Amniotic epithelial cell (primary cell): ENCODE measurements at regions not wholly inside any gene's neighbourhood (a gene's known extent, or its start where the extent isn't known, plus 50 kb on each side); places are given as distances from the start of the nearest gene placed in this dataset.

Experiments used
- DNase-seq: peaks from one replicate; pipeline ENCODE4 v3.0.0-alpha.2; 2010; ENCODE audit warnings: low read depth

DNA sequence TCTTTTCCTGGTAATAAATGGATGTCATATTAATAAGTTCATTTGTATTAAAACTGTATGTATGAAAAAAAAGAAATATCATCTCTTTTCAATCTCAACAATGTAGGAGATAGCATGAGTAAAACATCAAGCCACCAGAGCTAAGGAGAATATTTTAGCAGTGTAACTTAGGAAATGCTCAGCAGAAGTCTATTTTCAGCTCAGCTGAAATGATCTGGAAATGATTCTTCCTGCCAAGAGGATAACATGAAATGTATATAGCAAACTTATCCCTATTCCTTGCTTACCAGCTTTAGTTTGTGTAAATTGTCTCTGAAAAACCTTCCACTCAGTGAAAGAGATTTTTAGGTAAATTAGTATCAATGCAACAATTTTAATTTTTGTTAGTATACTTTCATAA is 1194.4 kb downstream of the SLITRK1 start:
- DNase-seq = no peak

DNA sequence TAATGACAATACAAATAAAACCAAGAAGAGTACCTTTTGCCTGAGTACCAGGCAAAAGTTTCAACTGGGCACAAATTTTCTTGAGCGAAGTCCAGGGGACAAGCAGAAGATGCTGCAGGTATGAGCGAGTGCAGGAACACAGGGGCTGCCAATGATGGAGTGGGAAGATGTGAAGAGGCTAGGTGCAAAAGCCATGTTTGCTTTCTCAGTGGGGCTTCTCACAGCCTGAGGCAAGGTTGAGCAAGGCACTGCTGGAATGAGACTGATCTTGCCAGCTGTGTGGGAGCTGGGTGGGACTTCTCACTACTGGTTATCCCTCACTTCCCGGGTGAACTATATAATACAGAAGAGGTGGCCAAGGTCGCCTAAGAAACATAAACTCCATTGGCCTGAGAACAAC is 1200.7 kb downstream of the SLITRK1 start:
- no peak for DNase-seq

DNA sequence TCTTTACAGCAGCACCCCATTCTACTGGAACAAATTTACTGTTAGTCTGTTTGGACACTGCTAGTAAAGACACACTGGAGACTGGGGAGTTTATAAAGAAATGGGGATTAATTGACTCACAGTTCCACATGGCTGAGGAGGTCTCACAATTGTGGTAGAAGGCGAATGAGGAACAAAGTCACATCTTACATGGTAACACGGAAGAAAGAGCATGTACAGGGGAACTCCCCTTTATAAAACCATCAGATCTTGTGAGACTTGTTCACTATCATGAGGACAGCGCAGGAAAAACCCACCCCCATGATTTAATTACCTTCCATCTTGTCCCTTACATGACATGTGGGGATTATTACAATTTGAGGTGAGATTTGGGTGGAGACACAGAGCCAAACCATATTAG is 1204.2 kb downstream of the SLITRK1 start:
- no peak for DNase-seq

DNA sequence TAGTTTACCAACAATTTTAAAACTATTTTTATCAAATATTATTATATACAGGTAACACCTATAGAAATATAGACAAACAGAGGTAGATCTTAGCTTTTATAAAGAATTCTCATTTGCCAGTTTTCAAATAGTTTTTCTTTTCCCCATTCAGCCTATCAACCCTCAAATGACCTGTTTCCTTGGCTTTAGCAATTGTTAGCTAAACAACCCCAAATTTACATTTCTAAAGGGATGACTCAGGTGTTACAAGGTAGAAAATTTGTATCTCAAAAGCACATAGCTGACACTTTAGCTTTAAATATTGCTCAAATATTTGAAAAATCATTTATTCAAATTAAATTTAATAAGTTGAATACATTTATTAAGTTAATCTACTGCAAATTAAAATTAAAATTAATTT is 1207.2 kb downstream of the SLITRK1 start:
- DNase-seq = no peak

DNA sequence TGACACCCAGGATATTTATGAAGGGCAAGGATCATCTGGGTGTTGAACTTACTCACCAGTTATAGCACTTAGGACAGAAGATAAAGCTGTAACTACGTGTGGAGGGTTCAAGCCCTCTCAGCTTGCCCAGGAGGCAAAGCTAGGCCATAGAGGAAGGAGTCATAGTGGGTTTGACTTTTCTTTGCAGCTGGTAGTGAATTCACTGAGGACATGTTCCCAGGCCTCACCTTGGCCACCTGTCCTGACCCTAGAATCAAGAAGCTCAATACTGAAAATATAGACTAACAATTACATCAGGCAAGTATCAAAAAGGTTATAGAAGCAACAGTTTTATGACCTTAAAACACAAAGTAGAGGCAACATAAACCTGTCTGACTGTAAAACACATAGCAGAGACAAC is 1207.7 kb downstream of the SLITRK1 start:
- DNase-seq = no peak

DNA sequence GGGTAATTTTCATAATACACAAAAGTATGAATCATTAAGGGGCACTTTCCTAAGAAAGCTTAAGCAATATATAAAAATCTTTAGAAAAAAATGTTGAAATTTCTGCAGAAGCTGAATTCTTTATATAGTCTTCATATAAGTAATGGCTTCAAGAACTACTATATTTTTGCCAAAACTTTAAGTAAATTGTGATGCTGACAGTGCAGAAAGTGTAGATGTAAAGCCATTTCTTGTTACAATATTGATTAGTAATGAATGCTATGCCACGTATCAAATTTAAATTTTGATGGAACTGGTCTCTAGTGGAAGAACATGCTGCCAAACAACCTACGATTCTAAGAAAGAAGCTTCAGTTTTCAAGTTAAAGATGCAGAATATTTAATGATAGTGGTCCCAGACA is 1210.0 kb downstream of the SLITRK1 start:
- no peak for DNase-seq

DNA sequence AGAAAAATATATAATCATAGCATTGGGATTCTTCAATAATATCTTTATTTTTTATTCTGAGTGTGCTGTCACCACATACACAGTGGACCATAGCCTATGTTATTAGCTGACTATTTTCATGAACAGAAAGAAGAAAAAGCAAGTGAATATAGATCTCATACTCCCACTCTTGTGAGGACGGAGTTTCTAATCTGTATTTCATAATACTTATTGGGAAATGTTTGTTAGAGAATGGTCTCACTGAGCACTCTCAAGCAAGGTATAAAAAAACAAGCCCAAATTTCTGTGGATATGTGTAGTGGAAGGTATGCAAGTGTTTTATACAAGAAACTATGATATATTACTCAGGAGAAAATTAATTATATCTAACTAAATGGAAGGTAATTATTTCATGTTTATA is 1218.1 kb downstream of the SLITRK1 start:
- DNase-seq = no peak

DNA sequence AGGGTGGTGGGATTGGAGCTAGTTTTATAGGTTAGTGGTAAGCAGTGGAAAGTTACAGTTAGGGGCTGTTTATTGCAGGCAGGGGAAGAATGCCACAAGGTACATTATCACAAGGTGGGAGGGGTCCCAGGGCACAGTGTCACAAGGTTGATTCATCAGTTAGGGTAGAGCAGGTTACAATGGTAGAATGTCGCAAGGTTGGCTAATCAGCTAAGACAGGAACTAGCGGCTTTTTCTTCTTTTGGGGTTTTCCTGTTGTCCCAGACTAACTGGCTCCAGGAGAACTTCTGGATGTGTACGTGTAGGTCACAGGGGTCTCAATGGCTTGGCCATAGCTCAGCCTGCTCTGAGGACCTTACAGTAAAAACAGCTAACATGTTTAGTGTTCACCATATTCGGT is 1221.1 kb downstream of the SLITRK1 start:
- DNase-seq = no peak

DNA sequence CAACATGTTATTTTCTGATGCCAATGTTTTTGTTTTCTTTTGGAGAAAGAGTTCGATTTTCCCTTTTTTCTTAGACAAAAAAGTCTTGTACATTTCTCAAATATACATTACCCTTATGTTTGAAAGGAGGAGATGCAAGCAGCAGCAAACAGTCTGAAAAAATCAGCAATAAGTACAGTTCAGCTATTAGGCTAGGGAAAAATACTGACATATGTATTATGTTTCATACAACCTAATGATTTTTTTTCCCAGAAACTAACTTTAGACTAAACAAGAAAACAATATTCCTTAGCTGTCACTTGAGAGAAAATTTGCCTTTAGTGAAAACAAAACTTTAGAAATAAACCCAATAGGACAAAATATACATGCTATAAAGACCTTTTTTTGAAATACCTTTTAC is 1223.5 kb downstream of the SLITRK1 start:
- no peak for DNase-seq

DNA sequence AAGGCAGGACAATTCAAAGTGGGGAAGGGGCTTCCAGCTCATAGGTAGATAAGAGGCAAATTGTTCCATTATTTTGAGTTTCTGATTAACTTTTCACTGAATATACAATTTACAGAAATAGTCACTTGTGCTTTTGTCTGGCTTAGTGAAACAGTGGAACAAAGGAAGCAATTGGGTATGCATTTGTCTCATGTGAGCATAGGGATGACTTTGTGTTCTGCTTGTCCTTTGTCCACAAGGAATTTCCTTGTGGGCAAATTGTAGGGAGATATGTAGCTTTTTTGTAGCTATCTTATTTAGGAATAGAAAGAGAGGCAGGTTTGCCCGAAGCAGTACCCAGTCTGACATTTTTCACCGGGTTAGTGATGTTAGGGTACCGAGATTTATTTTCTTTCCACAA is 1224.8 kb downstream of the SLITRK1 start:
- DNase-seq = no peak

DNA sequence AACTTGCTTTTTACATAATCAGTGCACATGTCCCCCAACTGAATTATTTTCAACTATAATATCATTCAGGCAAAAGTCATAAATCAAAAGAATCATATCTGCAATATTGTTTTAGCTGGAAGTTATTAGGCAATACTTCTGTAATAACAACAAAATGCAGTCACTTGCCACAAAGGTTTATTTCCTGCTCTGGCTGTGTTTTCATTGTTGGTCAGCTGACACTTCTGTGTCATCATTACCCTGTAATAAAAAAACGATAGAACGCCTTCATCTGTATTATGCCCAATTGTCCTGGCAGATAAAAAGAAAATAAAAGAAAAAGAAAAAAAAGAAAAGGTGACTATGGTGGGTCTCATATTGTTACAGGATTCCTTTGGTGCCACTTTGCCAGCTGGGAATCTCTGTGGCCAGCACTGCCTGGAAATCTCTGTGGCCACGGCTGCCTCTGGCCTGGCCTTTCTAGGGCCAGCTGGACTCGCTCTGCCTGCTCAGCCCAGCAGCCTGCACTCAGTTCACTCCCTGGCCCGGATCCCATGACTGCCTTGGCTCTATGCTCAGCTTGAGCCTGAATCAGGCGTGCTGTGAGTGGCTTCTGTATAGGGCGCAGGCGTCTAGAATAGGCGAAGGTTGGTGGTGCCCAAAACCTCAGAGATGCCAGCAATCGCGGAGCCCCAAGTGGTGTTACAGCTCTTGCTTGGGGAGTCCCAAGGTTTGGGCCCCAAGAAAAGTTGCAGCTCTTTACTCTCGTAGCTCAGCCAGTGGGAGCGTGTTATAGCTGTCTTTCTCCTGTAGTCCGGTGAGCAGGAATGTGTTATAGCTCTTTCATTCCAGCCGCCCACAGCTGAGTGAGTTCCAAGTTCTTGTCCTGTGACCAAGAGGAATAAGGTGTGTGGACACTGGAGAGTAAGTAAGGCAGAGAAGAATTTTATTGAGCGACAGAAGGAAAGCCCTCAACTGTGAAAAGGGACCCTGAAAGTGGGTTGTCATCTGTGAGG is 1227.1 kb downstream of the SLITRK1 start:
- DNase-seq = peak; percentile 5

DNA sequence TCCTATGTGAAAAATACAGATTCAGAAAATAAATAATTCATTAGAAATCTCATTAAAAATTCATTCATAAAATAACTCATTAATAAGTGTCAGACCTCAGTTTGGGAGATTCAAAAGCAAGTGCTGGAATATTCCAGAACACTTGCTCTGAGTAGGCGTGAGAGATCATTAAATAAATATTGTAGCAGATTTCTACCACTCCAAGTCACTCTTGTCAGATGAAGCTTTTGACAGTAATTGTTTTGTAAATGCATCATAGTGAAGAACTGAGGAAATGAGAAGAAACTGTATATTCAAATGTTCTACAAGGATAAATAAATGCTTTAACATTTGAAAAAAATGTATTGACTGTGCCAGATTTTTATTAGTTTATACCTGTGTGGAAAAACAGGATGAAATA is 1228.1 kb downstream of the SLITRK1 start:
- DNase-seq = no peak

DNA sequence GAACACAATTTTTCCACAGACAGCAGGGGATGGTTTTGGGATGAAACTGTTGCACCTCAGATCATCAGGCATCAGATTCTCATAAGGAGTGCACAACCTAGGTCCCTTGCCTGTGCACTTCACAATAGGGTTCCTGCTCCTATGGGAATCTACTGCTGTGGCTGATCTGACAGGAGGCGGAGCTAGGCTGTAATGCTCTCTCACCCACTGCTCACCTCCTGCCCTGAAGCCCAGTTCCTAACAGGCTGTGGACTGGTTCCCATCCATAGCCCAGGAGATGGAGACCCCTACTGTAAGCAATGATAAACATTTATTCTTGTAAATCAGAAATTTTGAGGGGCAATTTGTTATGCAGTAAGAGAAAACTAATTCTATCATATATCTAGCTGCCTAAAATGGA is 1234.7 kb downstream of the SLITRK1 start:
- no peak for DNase-seq

DNA sequence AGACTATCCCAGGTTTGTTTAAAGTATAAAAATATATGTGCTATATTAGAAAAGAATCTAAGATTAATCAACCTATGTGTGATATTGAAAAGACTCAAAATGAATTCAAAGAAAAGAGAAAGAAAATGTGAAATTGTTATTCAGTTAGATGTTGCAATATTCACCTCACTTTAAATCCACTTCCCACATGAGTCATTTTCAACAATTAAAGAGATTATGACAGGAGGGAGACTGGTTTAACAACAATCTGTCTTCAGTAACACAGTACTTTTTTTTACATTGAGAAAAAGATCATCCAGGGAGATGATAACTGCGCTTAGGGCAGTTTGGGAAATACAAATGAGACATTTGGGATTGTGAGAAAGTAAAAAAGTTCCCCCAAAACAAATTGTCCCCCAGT is 1246.2 kb downstream of the SLITRK1 start:
- DNase-seq = peak; percentile 10

DNA sequence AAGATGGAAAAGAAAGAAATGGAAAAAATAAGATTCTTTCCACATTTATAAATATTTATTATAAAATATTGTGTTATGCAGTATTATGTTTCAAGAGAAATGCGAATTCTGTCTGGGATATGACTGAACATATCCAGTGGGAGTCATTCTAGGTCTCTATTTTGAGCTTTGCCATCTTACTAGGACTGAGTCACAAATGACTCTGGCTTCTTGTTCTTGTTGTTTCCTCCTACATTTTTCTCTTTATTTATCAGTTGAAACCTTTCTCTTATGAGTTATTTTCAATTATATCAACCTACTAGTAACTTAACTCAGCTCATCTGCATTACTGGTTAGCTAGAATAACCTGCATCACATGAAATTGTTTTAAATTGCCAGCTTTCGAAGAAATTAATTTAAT is 1247.3 kb downstream of the SLITRK1 start:
- no peak for DNase-seq

DNA sequence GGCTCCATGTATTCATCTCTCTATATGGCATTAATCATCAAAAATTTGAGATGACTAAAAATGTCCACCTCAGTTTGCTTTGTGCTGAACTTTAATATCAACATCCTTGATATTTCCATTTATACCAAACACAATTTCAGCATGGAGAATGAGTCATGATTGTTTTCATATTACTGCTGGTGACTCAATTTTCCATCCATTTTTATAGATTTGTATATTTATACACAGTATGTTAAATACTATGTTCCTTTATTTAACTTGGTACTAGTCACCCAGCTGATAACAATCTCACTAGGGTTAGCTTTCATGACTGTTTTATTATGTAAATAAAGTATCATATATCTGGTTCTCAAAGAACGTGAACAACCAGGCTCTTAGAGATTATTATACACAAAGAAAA is 1255.1 kb downstream of the SLITRK1 start:
- DNase-seq = no peak

DNA sequence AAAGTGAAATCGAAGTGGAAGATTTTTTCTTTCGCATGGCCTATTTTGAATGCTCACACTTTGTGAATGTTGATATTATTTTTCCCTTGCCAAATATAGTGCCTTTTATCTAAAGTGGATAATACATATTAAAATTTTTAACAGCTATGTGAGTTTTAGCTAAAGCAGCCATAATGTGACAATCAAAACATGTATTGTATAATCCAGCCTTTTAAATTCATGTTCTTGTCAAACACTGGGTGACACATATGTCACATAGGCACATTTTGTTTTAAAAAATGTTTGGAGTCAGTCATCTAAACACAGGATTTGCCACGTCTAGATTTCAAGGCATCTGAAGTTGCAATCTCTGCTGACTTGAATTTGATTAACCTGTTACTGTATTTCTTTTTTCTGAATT is 1256.6 kb downstream of the SLITRK1 start:
- DNase-seq = no peak

DNA sequence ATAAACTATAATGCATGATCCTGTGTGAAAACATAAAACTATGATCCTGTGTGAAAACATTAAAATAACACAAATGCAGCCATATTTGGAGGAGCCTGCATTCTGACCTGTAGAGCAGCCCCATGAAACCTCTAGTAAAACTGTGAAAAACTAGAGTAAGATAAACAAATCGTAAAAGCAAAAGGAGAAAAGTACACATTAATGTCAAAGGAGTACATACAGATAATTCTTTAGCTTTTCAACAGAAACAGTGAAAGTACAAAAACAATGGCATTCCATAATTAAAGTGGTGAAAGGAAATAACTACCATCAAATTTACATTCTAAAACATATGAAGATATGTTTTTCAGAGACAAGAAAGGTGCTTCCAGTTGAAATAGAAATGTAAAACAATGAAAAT is 1267.2 kb downstream of the SLITRK1 start:
- no peak for DNase-seq

DNA sequence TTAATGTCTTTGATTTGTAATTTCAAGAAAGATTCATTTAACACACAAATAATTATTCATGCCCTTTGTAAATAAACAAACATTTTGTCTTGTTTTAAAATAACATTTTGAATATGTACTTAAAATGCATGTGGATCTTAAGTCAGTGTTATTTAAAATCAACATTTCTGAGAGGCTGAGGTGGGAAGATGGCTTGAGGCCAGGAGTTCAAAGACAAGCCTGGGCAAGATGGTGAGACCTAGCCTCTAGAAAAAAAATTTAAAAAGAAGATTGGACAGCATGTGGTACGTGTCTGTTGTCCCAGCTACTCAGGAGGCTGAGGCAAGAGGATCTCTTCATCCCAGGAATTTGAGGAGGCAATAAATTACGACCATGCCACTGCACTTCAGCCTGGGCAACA is 1268.2 kb downstream of the SLITRK1 start:
- no peak for DNase-seq

DNA sequence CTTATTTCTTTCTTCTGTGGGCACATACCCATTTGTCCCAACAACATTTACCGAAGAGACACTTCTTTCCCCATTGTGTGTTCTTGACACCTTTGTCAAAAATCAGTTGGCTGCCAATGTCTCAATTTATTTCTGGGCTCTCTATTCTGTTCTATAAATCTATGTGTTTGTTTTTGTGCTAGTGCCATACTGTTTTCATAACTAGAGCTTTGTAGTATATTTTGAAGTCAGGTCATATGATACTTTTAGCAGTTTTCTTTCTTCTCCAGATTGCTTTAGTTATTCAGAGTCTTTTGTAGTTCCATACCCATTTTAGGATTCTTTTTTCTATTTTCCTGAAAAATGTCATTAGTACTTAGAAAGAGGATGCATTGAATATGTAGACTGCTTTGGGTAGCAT is 1276.3 kb downstream of the SLITRK1 start:
- no peak for DNase-seq

DNA sequence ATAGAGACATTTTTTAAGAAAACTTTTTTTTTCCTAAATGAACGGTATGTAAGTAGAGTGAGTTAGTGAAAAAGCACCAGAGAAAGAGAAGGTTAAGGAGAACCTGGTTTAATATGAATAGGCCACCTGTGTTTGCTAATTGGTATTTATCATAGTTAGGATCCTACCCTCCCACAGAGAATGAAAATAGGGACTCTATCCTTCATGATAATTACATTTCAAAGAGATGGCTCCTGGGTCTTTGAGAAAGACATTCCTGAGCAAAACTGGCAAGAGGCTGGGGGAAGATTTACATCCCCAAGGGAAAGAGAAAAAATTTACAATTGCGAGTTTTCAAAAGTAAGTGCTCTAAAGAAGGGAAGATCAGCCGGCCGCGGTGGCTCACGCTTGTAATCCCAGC is 1284.5 kb downstream of the SLITRK1 start:
- DNase-seq = no peak

DNA sequence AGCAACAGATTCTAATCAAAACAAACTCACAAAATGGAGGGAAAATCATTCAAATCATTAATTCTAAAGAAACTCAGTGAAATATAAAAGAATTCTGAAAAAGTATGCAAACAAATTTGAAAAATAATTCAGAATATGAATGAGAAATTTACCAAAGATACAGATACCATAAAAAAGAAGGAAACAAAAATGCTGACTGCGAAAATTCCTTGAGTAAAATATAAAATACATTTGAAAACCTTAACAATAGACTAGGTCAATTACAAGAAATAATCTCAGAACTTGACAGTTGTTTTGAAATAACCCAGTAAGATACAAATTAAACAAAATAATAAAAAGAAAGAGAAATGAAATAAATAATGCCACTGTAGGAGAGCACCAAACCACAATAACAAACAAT is 1289.0 kb downstream of the SLITRK1 start:
- DNase-seq = no peak

DNA sequence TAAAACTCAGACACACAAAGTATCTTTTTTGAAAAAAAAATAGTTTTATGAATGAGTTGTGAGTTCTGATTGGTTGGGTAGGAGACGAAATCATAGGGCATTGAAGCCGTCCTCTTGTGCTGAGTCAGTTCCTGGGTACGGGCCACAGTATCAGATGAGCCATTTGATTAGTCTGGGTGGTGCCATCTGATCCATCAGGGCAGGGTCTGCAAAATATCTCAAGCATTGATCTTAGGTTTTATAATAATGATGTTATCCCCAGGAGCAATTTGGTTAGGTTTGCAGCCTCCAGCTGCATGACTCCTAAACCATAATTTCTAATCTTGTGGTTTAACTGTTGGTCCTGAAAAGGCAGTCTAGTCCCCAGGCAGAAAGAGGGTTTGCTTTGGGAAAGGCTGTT is 1310.6 kb downstream of the SLITRK1 start:
- no peak for DNase-seq

DNA sequence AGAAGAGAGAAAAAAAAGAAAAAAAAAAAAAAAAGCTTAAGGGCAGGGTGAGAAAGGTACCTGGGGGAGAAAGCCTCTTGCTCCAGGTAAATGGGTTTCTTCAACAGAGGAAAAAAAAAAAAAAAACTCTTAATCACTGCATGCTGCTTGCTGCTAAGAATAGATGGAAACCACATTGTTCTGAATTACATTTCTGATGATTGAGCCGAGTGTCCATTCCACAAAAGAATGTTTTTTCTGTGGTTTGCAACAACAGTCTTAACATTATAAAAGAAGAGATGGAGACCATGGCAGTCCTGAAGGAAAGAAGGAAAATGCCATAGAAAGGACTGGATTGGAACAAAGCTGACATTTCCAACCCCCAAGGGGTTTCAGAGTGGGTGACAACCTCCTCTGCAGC is 1312.7 kb downstream of the SLITRK1 start:
- no peak for DNase-seq
